IMR-90 (cell line): ENCODE measurements at regions not wholly inside any gene's neighbourhood (a gene's known extent, or its start where the extent isn't known, plus 50 kb on each side); places are given as distances from the start of the nearest gene placed in this dataset.

ENCODE experiments used
- ATAC-seq: fragments of 200-7000 bp; cut with Tn5 transposase; 2 replicates; pipeline ENCODE4 v1.9.1; 2020; ENCODE audit warnings: low read depth, mild to moderate bottlenecking, moderate library complexity
- BruUV-seq: library from RNA; stranded (reverse); fragments of 400-500 nt; replicated peaks from 2 replicates; lab custom pipeline; 2021; lab: Mats Ljungman, UMichigan
- CTCF ChIA-PET: fragments of 300-600 bp; formaldehyde crosslinking; extraction: SDS; loops from one replicate; lab custom pipeline; 2021; ENCODE audit warnings: antibody characterized with exemption; lab: Yijun Ruan, JAX
- POLR2A ChIA-PET: fragments of 300-600 bp; sonication (Branson Sonifier 250); formaldehyde crosslinking; loops from one replicate; lab custom pipeline; 2022; ENCODE audit warnings: antibody characterized with exemption; ENCODE audit not compliant: unreplicated experiment; lab: Charles Lee
- DNase-seq: peaks from one replicate; pipeline ENCODE4 v3.0.0; 2013
- H2AFZ ChIP-seq: replicated peaks from 2 replicates; pipeline ENCODE3; 2013; ENCODE audit warnings: low read length, mild to moderate bottlenecking; ENCODE audit not compliant: poor library complexity
- H2AK5ac ChIP-seq: 2 replicates; pipeline ENCODE4 v1.6.1; 2013; ENCODE audit warnings: low read depth, low read length, inconsistent platforms
- H2AK9ac ChIP-seq: replicated peaks from 2 replicates; pipeline ENCODE3; 2013; ENCODE audit warnings: mild to moderate bottlenecking, low read depth, low read length, moderate library complexity; ENCODE audit not compliant: poor library complexity
- H2BK120ac ChIP-seq: 2 replicates; pipeline ENCODE4 v1.6.1; 2013; ENCODE audit warnings: low read depth, low read length, inconsistent platforms
- H2BK15ac ChIP-seq: 3 replicates; pipeline ENCODE4 v1.6.1; 2013; ENCODE audit warnings: low read depth, low read length, inconsistent platforms
- H2BK20ac ChIP-seq: 2 replicates; pipeline ENCODE4 v1.6.1; 2013; ENCODE audit warnings: low read depth, mild to moderate bottlenecking, inconsistent platforms, low read length, moderate library complexity
- H2BK5ac ChIP-seq: 2 replicates; pipeline ENCODE4 v1.6.1; 2013; ENCODE audit warnings: mild to moderate bottlenecking, low read depth, low read length, inconsistent platforms; ENCODE audit not compliant: poor library complexity, severe bottlenecking
- H3K14ac ChIP-seq: replicated peaks from 2 replicates; pipeline ENCODE4 v1.6.1; 2013; ENCODE audit warnings: low read depth, low read length, inconsistent platforms
- H3K18ac ChIP-seq: 2 replicates; pipeline ENCODE4 v1.6.1; 2013; ENCODE audit warnings: low read depth, low read length, control low read depth
- H3K23ac ChIP-seq: 2 replicates; pipeline ENCODE4 v1.6.1; 2013; ENCODE audit warnings: low read depth, low read length, inconsistent platforms
- H3K27ac ChIP-seq: 2 replicates; pipeline ENCODE4 v1.5.1; 2013; ENCODE audit warnings: mild to moderate bottlenecking, control low read depth, low read length; ENCODE audit not compliant: insufficient read depth
- H3K27me3 ChIP-seq: 2 replicates; pipeline ENCODE4 v1.6.1; 2013; ENCODE audit warnings: low read length; ENCODE audit not compliant: control insufficient read depth, insufficient read depth
- H3K36me3 ChIP-seq: 2 replicates; pipeline ENCODE4 v1.6.1; 2013; ENCODE audit warnings: low read length, mixed read lengths; ENCODE audit not compliant: control insufficient read depth, insufficient read depth
- H3K4ac ChIP-seq: 2 replicates; pipeline ENCODE4 v1.6.1; 2013; ENCODE audit warnings: low read depth, low read length, inconsistent platforms
- H3K4me1 ChIP-seq: 2 replicates; pipeline ENCODE4 v1.6.1; 2013; ENCODE audit warnings: low read length, mixed read lengths; ENCODE audit not compliant: control insufficient read depth, insufficient read depth
- H3K4me2 ChIP-seq: 2 replicates; pipeline ENCODE4 v1.6.1; 2013; ENCODE audit warnings: low read depth, mild to moderate bottlenecking, control low read depth, low read length, moderate library complexity
- H3K4me3 ChIP-seq: 2 replicates; pipeline ENCODE4 v1.5.1; 2013; ENCODE audit warnings: low read depth, mild to moderate bottlenecking, control low read depth, low read length, moderate library complexity; ENCODE audit not compliant: insufficient read depth
- H3K56ac ChIP-seq: 2 replicates; pipeline ENCODE4 v1.6.1; 2013; ENCODE audit warnings: low read length, inconsistent platforms; ENCODE audit not compliant: insufficient read depth; ENCODE audit errors: extremely low read depth
- H3K79me1 ChIP-seq, 2 experiments: 2 replicates each; pipeline ENCODE4 v1.6.1; 2013; ENCODE audit warnings: low read length in 2 of 2, inconsistent platforms in 1 of 2, low read depth in 1 of 2
- H3K9ac ChIP-seq: 2 replicates; pipeline ENCODE4 v1.6.1; 2013; ENCODE audit warnings: low read depth, low read length, control low read depth
- H3K9me1 ChIP-seq: 2 replicates; pipeline ENCODE4 v1.6.1; 2013; ENCODE audit warnings: low read length, inconsistent platforms; ENCODE audit not compliant: insufficient read depth
- H3K9me3 ChIP-seq: 2 replicates; pipeline ENCODE4 v1.6.1; 2013; ENCODE audit warnings: low read length; ENCODE audit not compliant: control insufficient read depth, insufficient read depth
- H4K20me1 ChIP-seq: 2 replicates; pipeline ENCODE4 v1.6.1; 2013; ENCODE audit warnings: low read length, inconsistent platforms; ENCODE audit not compliant: insufficient read depth
- H4K5ac ChIP-seq: 2 replicates; pipeline ENCODE4 v1.6.1; 2013; ENCODE audit warnings: mild to moderate bottlenecking, low read depth, low read length, control low read depth
- H4K8ac ChIP-seq, 2 experiments: 2 replicates each; pipeline ENCODE4 v1.6.1; 2013; ENCODE audit warnings: low read depth in 2 of 2, low read length in 2 of 2, control low read depth in 1 of 2, inconsistent platforms in 1 of 2
- H4K91ac ChIP-seq: 2 replicates; pipeline ENCODE4 v1.6.1; 2013; ENCODE audit warnings: low read depth, low read length, inconsistent platforms; ENCODE audit not compliant: insufficient read depth
- BHLHE40 ChIP-seq: fragments of 150-350 bp; IDR thresholded peaks from 2 replicates; pipeline ENCODE4 v1.6.1; 2016; ENCODE audit warnings: mild to moderate bottlenecking, low read depth, low read length
- MAZ ChIP-seq: IDR thresholded peaks from 2 replicates; pipeline ENCODE4 v1.6.1; 2012; ENCODE audit warnings: low read depth, mild to moderate bottlenecking, low read length, improper control_type of control experiment, moderate library complexity, borderline replicate concordance
- MXI1 ChIP-seq: IDR thresholded peaks from 2 replicates; pipeline ENCODE4 v1.6.1; 2012; ENCODE audit warnings: low read depth, mild to moderate bottlenecking, low read length, moderate library complexity, borderline replicate concordance
- NFE2L2 ChIP-seq: fragments of 150-350 bp; IDR thresholded peaks from 2 replicates; pipeline ENCODE4 v1.6.1; 2016; ENCODE audit warnings: low read depth, mild to moderate bottlenecking, low read length
- RAD21 ChIP-seq: IDR thresholded peaks from 2 replicates; pipeline ENCODE4 v1.6.1; 2012; ENCODE audit warnings: low read length, improper control_type of control experiment
- RFX5 ChIP-seq: IDR thresholded peaks from 2 replicates; pipeline ENCODE4 v1.8.0; 2012; ENCODE audit warnings: low read depth, mild to moderate bottlenecking, low read length, moderate library complexity
- SMC3 ChIP-seq: fragments of 150-350 bp; IDR thresholded peaks from 2 replicates; pipeline ENCODE4 v1.6.1; 2016; ENCODE audit warnings: low read depth, mild to moderate bottlenecking, antibody characterized with exemption, low read length, moderate library complexity
- WGBS, 2 experiments: methylation state at CpG; one replicate each; pipeline versions ENCODE4 v1.1.5 to v1.1.7; 2013; ENCODE audit warnings: missing lambda C conversion rate in 2 of 2; ENCODE audit not compliant: insufficient read length in 1 of 2; ENCODE audit errors: extremely low coverage in 2 of 2; 5-methylcytosine and 5-hydroxymethylcytosine counted together
- dilution Hi-C: fragments of 300-500 bp; cut with HindIII; formaldehyde crosslinking; loops from one replicate; pipeline ENCODE4 v1.14.3; 2018; ENCODE audit warnings: low sequenced_read_pairs; ENCODE audit not compliant: unreplicated experiment
- in situ Hi-C: fragments of 300-500 bp; cut with MboI; formaldehyde crosslinking; loops from 3 replicates; pipeline ENCODE4 v1.14.3; 2019; ENCODE audit warnings: low sequenced_read_pairs, inconsistent platforms, mixed read lengths
- intact Hi-C: fragments of 100-400 bp; cut with micrococcal nuclease; formaldehyde crosslinking; loops from 2 replicates; pipeline ENCODE4 v1.10.0; 2022
- TF ChIP-seq, protein P1 (sequence below): fragments of 150-350 bp; IDR thresholded peaks from 2 replicates; pipeline ENCODE4 v1.6.1; 2017; ENCODE audit warnings: mild to moderate bottlenecking, antibody characterized with exemption, low read length, low read depth

DNA sequence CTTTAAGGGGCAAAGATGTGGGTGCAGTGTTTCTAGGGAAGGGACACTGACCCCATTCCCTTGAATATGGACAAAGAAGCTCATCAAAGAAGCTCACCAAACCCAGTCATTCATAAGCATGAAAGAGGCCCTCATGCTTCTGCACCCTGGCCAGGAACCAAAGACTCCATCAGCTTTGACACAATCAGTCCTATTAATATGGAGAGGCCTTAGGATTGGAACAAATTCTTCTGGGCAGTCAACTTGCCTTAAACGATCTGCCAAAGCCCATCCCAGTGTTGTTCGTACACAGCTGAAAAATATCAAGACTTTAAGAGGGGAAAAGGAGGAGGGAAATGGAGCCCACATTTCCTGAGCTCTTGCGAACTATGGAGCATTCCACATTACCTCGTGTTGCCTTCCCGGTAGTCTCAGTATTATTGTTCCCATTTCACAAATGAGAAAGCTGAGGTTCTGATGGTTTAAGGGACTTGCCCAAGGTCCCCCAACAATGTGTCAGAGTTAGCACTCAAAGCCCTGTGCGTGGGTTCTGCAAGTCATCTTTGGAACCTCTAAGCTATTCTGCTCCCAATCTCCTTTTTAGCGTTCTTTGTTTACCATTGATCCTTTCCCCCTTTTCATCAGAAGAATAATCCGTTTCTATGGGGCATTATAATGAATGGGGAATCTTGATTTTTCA, 161.9 kb downstream of the ZBTB18 start:
- POLR2A ChIA-PET: no interaction called here
- Histone ChIP-seq H4K8ac (peak overlapping the region; percentile 24 to 50; a peak in 3 of 4 replicates), H3K4me3 (no peak overlapping the region), H2BK20ac (peak overlapping the region; percentile 48), H2AK5ac (peak overlapping the region; percentile 87), H3K14ac (peak overlapping the region; percentile 85; the same call in 1 of the 2 replicates), H4K20me1 (no peaks in the 10 kb centered on the region), H3K18ac (peak overlapping the region; percentile 76), H3K4me2 (no peak overlapping the region), H3K23ac (peak overlapping the region; percentile 66; the same call in 1 of the 2 replicates), H4K5ac (peak overlapping the region; percentile 49), H3K27me3 (no peaks in the 10 kb centered on the region), H2BK120ac (peak overlapping the region; percentile 79), H3K36me3 (no peaks in the 10 kb centered on the region), H2BK5ac (peak overlapping the region; percentile 5), H2AK9ac (no peak overlapping the region), H2AFZ (no peak overlapping the region), H3K4ac (peak overlapping the region; percentile 69), H3K27ac (no peak overlapping the region), H3K9me3 (no peaks in the 10 kb centered on the region), H3K79me1 (no peaks in the 10 kb centered on the region), H4K91ac (peak overlapping the region; percentile 58), H3K56ac (no peak overlapping the region), H3K9ac (no peak overlapping the region), H2BK15ac (peak overlapping the region; percentile 97), H3K4me1 (peaks cover 9% of the 10 kb centered on the region), H3K9me1 (peaks cover 3% of the 10 kb centered on the region; the same call in 1 of the 2 replicates)
- intact Hi-C loops: loop anchor here (5.0 kb wide), 1 partner anchor 166 kb away; no protein-coding TSS in a partner anchor
- DNase-seq: no peak
- WGBS, 2 experiments: no CpG with 5 or more reads among the region's 8 CpGs
- ATAC-seq: no peak
- BruUV-seq: no TSS peak
- TF ChIP-seq RAD21 (no peak), MXI1 (no peak), RFX5 (no peak), BHLHE40 (no peak), MAZ (no peak), SMC3 (no peak), NFE2L2 (no peak)
- TF ChIP-seq, protein P1, sequence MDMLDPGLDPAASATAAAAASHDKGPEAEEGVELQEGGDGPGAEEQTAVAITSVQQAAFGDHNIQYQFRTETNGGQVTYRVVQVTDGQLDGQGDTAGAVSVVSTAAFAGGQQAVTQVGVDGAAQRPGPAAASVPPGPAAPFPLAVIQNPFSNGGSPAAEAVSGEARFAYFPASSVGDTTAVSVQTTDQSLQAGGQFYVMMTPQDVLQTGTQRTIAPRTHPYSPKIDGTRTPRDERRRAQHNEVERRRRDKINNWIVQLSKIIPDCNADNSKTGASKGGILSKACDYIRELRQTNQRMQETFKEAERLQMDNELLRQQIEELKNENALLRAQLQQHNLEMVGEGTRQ: no peak
- in situ Hi-C loops: no loop called here
- dilution Hi-C loops: no loop called here
- CTCF ChIA-PET: no interaction called here
